KMS-11 (cell line): ENCODE measurements at regions not wholly inside any gene's neighbourhood (a gene's known extent, or its start where the extent isn't known, plus 50 kb on each side); places are given as distances from the start of the nearest gene placed in this dataset.

Source experiments
- H2AFZ ChIP-seq: fragments of 200-600 bp; sonication (generic); 2 replicates; pipeline ENCODE4 v1.6.1; 2016; ENCODE audit warnings: antibody characterized with exemption, mixed run types, low read depth
- H3K27ac ChIP-seq: fragments of 200-600 bp; sonication (generic); 2 replicates; pipeline ENCODE4 v1.6.1; 2016; ENCODE audit warnings: mild to moderate bottlenecking, mixed run types
- H3K27me3 ChIP-seq: fragments of 200-600 bp; sonication (generic); 2 replicates; pipeline ENCODE4 v1.6.1; 2017; ENCODE audit warnings: mild to moderate bottlenecking, low read depth, mixed run types, moderate library complexity; ENCODE audit not compliant: insufficient read depth
- H3K36me3 ChIP-seq: fragments of 200-600 bp; sonication (generic); 2 replicates; pipeline ENCODE4 v1.6.1; 2017; ENCODE audit warnings: mild to moderate bottlenecking, mixed run types; ENCODE audit not compliant: insufficient read depth
- H3K4me1 ChIP-seq: fragments of 200-600 bp; sonication (generic); 2 replicates; pipeline ENCODE4 v1.6.1; 2016; ENCODE audit warnings: mild to moderate bottlenecking, low read depth, mixed run types; ENCODE audit not compliant: poor library complexity, severe bottlenecking
- H3K4me2 ChIP-seq: fragments of 200-600 bp; sonication (generic); 2 replicates; pipeline ENCODE4 v1.7.0; 2016; ENCODE audit warnings: mild to moderate bottlenecking, mixed run types
- H3K4me3 ChIP-seq: fragments of 200-600 bp; sonication (generic); IDR thresholded peaks from 2 replicates; pipeline ENCODE4 v1.6.1; 2017; ENCODE audit warnings: low read depth, low read length, mixed read lengths; ENCODE audit not compliant: insufficient read depth
- H3K79me2 ChIP-seq: fragments of 200-600 bp; sonication (generic); 2 replicates; pipeline ENCODE4 v1.6.1; 2016; ENCODE audit warnings: low read depth, mixed run types; ENCODE audit not compliant: insufficient read depth
- H3K9ac ChIP-seq: fragments of 200-600 bp; sonication (generic); 2 replicates; pipeline ENCODE4 v1.6.1; 2016; ENCODE audit warnings: mild to moderate bottlenecking, mixed run types
- H4K20me1 ChIP-seq: fragments of 200-600 bp; sonication (generic); 2 replicates; pipeline ENCODE4 v1.6.1; 2016; ENCODE audit warnings: mild to moderate bottlenecking, mixed run types; ENCODE audit not compliant: insufficient read depth
- TF ChIP-seq, protein P1 (sequence below): fragments of 200-600 bp; sonication (generic); conservative IDR thresholded peaks from 2 replicates; pipeline ENCODE4 v1.6.1; 2017; ENCODE audit warnings: low read depth, mild to moderate bottlenecking, antibody characterized with exemption, low read length, moderate library complexity, mixed read lengths

DNA sequence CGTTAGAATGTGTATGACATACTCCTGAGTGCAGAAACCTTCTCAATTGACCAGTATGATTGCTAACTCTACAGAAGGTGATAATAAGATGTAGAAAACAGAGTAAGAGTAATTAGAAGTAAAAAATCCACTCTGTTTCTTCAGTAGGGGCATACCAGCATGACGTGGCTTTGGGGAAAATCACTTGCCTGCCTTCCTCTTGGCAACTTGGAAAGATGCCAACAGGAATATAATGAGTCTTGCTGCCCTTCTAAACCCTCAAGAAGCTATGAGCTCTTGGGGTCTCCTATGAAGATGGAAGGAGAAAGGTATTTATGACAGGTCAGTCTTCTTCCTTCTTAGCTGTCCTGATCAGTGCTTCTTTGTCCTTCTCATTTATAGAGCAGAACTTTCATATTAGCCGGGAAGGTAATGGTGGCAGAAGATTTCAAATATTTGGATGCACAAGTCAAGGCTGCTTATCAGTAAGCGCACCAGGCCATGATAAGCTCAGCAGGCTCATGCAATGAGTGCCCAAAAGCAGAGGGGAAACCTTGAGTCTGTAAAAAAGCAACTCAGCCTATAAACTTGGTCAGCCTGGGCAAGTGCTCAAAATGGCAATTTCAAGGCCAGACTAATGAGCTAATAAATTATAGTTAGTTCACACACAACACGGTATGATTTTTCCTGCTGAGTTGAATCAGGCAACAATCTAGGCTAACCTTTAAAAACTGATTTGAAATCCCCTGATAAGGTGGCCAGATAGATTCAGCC lies 69.7 kb upstream of the PPARGC1A start:
- TF ChIP-seq, protein P1, sequence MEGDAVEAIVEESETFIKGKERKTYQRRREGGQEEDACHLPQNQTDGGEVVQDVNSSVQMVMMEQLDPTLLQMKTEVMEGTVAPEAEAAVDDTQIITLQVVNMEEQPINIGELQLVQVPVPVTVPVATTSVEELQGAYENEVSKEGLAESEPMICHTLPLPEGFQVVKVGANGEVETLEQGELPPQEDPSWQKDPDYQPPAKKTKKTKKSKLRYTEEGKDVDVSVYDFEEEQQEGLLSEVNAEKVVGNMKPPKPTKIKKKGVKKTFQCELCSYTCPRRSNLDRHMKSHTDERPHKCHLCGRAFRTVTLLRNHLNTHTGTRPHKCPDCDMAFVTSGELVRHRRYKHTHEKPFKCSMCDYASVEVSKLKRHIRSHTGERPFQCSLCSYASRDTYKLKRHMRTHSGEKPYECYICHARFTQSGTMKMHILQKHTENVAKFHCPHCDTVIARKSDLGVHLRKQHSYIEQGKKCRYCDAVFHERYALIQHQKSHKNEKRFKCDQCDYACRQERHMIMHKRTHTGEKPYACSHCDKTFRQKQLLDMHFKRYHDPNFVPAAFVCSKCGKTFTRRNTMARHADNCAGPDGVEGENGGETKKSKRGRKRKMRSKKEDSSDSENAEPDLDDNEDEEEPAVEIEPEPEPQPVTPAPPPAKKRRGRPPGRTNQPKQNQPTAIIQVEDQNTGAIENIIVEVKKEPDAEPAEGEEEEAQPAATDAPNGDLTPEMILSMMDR: no peak
- Histone ChIP-seq H4K20me1 (no peaks in the 10 kb centered on the region), H3K4me3 (no peak overlapping the region), H2AFZ (no peak overlapping the region), H3K4me2 (no peak overlapping the region), H3K36me3 (no peaks in the 10 kb centered on the region), H3K4me1 (no peaks in the 10 kb centered on the region), H3K79me2 (no peaks in the 10 kb centered on the region), H3K9ac (no peak overlapping the region), H3K27ac (no peak overlapping the region), H3K27me3 (no peaks in the 10 kb centered on the region)

DNA sequence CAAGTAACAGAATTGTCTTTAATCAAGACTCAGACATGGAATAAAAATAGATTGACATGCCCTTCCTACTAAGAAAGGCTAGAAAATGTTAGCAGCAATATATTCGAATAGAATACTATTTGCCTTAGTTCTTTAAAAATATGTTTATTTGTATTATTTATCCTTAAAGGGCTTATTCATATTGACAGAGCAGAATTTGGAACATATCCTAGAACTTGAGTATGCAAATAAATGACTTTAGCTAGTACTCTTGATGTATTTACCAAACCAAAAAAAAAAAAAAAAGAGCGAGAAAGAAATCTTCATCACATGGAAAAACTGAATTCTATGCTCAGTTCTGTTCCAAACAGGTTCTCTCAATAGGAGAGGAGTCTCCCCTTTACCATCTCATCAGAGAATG lies 68.9 kb upstream of the PPARGC1A start:
- H3K27ac ChIP-seq: no peak overlapping the region
- no peaks in the 10 kb centered on the region for H3K4me1 ChIP-seq
- TF ChIP-seq, protein P1: no peak

DNA sequence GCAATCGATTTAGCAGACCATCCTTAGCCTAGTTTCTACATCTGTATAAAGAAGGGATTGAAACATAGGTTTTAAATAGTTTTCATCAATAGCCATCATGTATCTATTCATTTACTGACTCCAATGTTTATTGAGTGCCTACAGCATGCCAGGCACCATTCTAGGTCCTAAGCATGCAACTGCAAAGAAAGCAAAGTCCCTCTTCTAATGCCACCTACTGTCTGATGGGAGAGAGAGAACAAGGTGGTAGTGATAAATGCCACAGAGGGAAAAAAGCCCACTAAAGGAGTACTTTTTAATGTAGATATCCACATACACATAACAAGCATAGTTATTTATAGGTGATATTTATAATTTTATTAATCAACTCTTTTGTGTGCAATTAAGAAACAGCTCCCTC lies 67.6 kb upstream of the PPARGC1A start:
- TF ChIP-seq, protein P1: no peak
- no peaks in the 10 kb centered on the region for H3K36me3 ChIP-seq

More for the DNA sequence above, 68.9 kb upstream of the PPARGC1A start:
- H3K4me3 ChIP-seq: no peak overlapping the region
- H3K27me3 ChIP-seq: no peaks in the 10 kb centered on the region
- no peaks in the 10 kb centered on the region for H4K20me1 ChIP-seq
- H2AFZ ChIP-seq: no peak overlapping the region
- H3K36me3 ChIP-seq: no peaks in the 10 kb centered on the region
- no peaks in the 10 kb centered on the region for H3K79me2 ChIP-seq
- H3K4me2 ChIP-seq: no peak overlapping the region
- H3K9ac ChIP-seq: no peak overlapping the region

GRCh38 chr4:23956601-23957364 lies 66.9 kb upstream of the PPARGC1A start:
- Histone ChIP-seq H3K79me2 (no peaks in the 10 kb centered on the region), H3K4me3 (no peak overlapping the region), H2AFZ (no peak overlapping the region), H3K9ac (no peak overlapping the region), H3K27me3 (no peaks in the 10 kb centered on the region), H4K20me1 (no peaks in the 10 kb centered on the region), H3K27ac (no peak overlapping the region), H3K4me2 (no peak overlapping the region), H3K4me1 (no peaks in the 10 kb centered on the region), H3K36me3 (no peaks in the 10 kb centered on the region)
- TF ChIP-seq, protein P1: no peak

More for the DNA sequence above, 67.6 kb upstream of the PPARGC1A start:
- no peaks in the 10 kb centered on the region for H3K27me3 ChIP-seq
- no peaks in the 10 kb centered on the region for H3K4me1 ChIP-seq
- H3K79me2 ChIP-seq: no peaks in the 10 kb centered on the region
- no peak overlapping the region for H3K4me2 ChIP-seq
- no peak overlapping the region for H3K4me3 ChIP-seq
- no peaks in the 10 kb centered on the region for H4K20me1 ChIP-seq
- H2AFZ ChIP-seq: no peak overlapping the region
- no peak overlapping the region for H3K9ac ChIP-seq
- no peak overlapping the region for H3K27ac ChIP-seq
